Karpas-422 (cell line): ENCODE measurements at regions not wholly inside any gene's neighbourhood (a gene's known extent, or its start where the extent isn't known, plus 50 kb on each side); places are given as distances from the start of the nearest gene placed in this dataset.
"Not testable (repeated sequence)": the region's sequence is repeated elsewhere in the genome, so short reads cannot be mapped to it uniquely, and the experiment has no call there.

Source experiments
- DNase-seq: peaks from one replicate; pipeline ENCODE4 v3.0.0-alpha.2; 2015
- H2AFZ ChIP-seq: fragments of 200-600 bp; sonication (generic); 2 replicates; pipeline ENCODE4 v1.6.1; 2014; ENCODE audit warnings: antibody characterized with exemption, low read length, mixed read lengths
- H3K27ac ChIP-seq: fragments of 200-600 bp; sonication (generic); 2 replicates; pipeline ENCODE4 v1.5.1; 2014; ENCODE audit warnings: mild to moderate bottlenecking, low read length, moderate library complexity
- H3K27me3 ChIP-seq: fragments of 200-600 bp; sonication (generic); 2 replicates; pipeline ENCODE4 v1.6.1; 2014; ENCODE audit warnings: low read length, mixed read lengths
- H3K36me3 ChIP-seq: fragments of 200-600 bp; sonication (generic); 2 replicates; pipeline ENCODE4 v1.6.1; 2014; ENCODE audit warnings: low read length, mixed read lengths; ENCODE audit not compliant: insufficient read depth
- H3K4me1 ChIP-seq: fragments of 200-600 bp; sonication (generic); 2 replicates; pipeline ENCODE4 v1.6.1; 2014; ENCODE audit warnings: mild to moderate bottlenecking, low read length, mixed read lengths
- H3K4me2 ChIP-seq: fragments of 200-600 bp; sonication (generic); 2 replicates; pipeline ENCODE4 v1.6.1; 2014; ENCODE audit warnings: low read length, low read depth, mild to moderate bottlenecking; ENCODE audit not compliant: poor library complexity, severe bottlenecking
- H3K4me3 ChIP-seq: fragments of 200-600 bp; sonication (generic); 2 replicates; pipeline ENCODE4 v1.5.1; 2014; ENCODE audit warnings: mild to moderate bottlenecking, antibody characterized with exemption, low read length, mixed read lengths
- H3K79me2 ChIP-seq: fragments of 200-600 bp; sonication (generic); 2 replicates; pipeline ENCODE4 v1.6.1; 2014; ENCODE audit warnings: mild to moderate bottlenecking, low read length, mixed read lengths
- H3K9ac ChIP-seq: fragments of 200-600 bp; sonication (generic); 2 replicates; pipeline ENCODE4 v1.6.0; 2014; ENCODE audit warnings: low read length
- H3K9me2 ChIP-seq: fragments of 200-600 bp; sonication (generic), shearing (Covaris generic); replicated peaks from 2 replicates; pipeline ENCODE4 v1.6.0; 2014; ENCODE audit warnings: mild to moderate bottlenecking, low read length, moderate library complexity; ENCODE audit not compliant: insufficient read depth
- H3K9me3 ChIP-seq: fragments of 300-700, 200-600 bp; sonication (generic); 2 replicates; pipeline ENCODE4 v1.6.1; 2014; ENCODE audit warnings: low read length, mixed read lengths
- H4K20me1 ChIP-seq: fragments of 200-600 bp; sonication (generic); 2 replicates; pipeline ENCODE4 v1.6.1; 2014; ENCODE audit warnings: mild to moderate bottlenecking, antibody characterized with exemption, low read length, low read depth; ENCODE audit not compliant: insufficient read depth

GRCh38 chr2:109669731-109670130 lies 55.6 kb downstream of the SOWAHC start:
- Histone ChIP-seq H3K36me3 (no peaks in the 10 kb centered on the region), H3K4me2 (no peak overlapping the region), H3K79me2 (no peaks in the 10 kb centered on the region), H3K4me1 (no peaks in the 10 kb centered on the region), H4K20me1 (no peaks in the 10 kb centered on the region), H3K9me3 (no peaks in the 10 kb centered on the region), H3K27me3 (no peaks in the 10 kb centered on the region), H3K9me2 (no peaks in the 10 kb centered on the region), H3K4me3 (no peak overlapping the region), H3K27ac (no peak overlapping the region), H3K9ac (no peak overlapping the region), H2AFZ (no peak overlapping the region)
- no peak for DNase-seq

- no peaks in the 10 kb centered on the region for H3K9me3 ChIP-seq
- no peaks in the 10 kb centered on the region for H3K9me2 ChIP-seq
- H3K4me2 ChIP-seq = no peak overlapping the region
- H3K36me3 ChIP-seq = no peaks in the 10 kb centered on the region
- no peak for DNase-seq
- H3K27me3 ChIP-seq = no peaks in the 10 kb centered on the region
- H3K79me2 ChIP-seq = no peaks in the 10 kb centered on the region
- H3K9ac ChIP-seq = no peak overlapping the region
- no peaks in the 10 kb centered on the region for H4K20me1 ChIP-seq
- H3K4me3 ChIP-seq = no peak overlapping the region
- H2AFZ ChIP-seq = no peak overlapping the region
- H3K27ac ChIP-seq = no peak overlapping the region
- H3K4me1 ChIP-seq = no peaks in the 10 kb centered on the region
Observed at GRCh38 chr2:109670556-109671411, 56.6 kb downstream of the SOWAHC start.

- H3K4me2 ChIP-seq = no peak overlapping the region
- no peaks in the 10 kb centered on the region for H3K9me3 ChIP-seq
- no peak overlapping the region for H2AFZ ChIP-seq
Observed at GRCh38 chr2:109674894-109675534, 60.9 kb downstream of the SOWAHC start.

GRCh38 chr2:109675666-109676345 lies 61.6 kb downstream of the SOWAHC start:
- Histone ChIP-seq H3K79me2 (no peaks in the 10 kb centered on the region), H3K9ac (no peak overlapping the region), H3K4me3 (no peak overlapping the region), H3K9me3 (no peaks in the 10 kb centered on the region), H3K27ac (no peak overlapping the region), H4K20me1 (no peaks in the 10 kb centered on the region), H3K4me1 (no peaks in the 10 kb centered on the region), H3K4me2 (no peak overlapping the region), H3K27me3 (no peaks in the 10 kb centered on the region), H2AFZ (no peak overlapping the region), H3K36me3 (no peaks in the 10 kb centered on the region), H3K9me2 (no peaks in the 10 kb centered on the region)
- no peak for DNase-seq

More at GRCh38 chr2:109674894-109675534, 60.9 kb downstream of the SOWAHC start:
- no peak overlapping the region for H3K4me3 ChIP-seq
- H3K36me3 ChIP-seq = no peaks in the 10 kb centered on the region
- no peaks in the 10 kb centered on the region for H3K9me2 ChIP-seq
- H3K27ac ChIP-seq = no peak overlapping the region
- no peak for DNase-seq
- no peak overlapping the region for H3K9ac ChIP-seq
- no peaks in the 10 kb centered on the region for H4K20me1 ChIP-seq
- no peaks in the 10 kb centered on the region for H3K4me1 ChIP-seq
- no peaks in the 10 kb centered on the region for H3K27me3 ChIP-seq
- H3K79me2 ChIP-seq = no peaks in the 10 kb centered on the region

GRCh38 chr2:109676346-109676902 lies 62.3 kb downstream of the SOWAHC start:
- no peak for DNase-seq
- H3K4me2 ChIP-seq = no peak overlapping the region
- H3K9ac ChIP-seq = no peak overlapping the region

GRCh38 chr2:109677121-109677731 lies 63.1 kb downstream of the SOWAHC start:
- not testable (repeated sequence) for DNase-seq, H3K27me3 ChIP-seq, H3K4me1 ChIP-seq, H2AFZ ChIP-seq, H3K4me2 ChIP-seq, H3K9me2 ChIP-seq, H3K27ac ChIP-seq, H3K36me3 ChIP-seq, H3K79me2 ChIP-seq, H3K9ac ChIP-seq, H3K4me3 ChIP-seq, H4K20me1 ChIP-seq, H3K9me3 ChIP-seq

More at GRCh38 chr2:109676346-109676902, 62.3 kb downstream of the SOWAHC start:
- no peaks in the 10 kb centered on the region for H3K9me3 ChIP-seq
- no peak overlapping the region for H3K4me3 ChIP-seq
- no peaks in the 10 kb centered on the region for H4K20me1 ChIP-seq
- H3K36me3 ChIP-seq = no peaks in the 10 kb centered on the region
- H2AFZ ChIP-seq = no peak overlapping the region
- no peaks in the 10 kb centered on the region for H3K79me2 ChIP-seq
- no peaks in the 10 kb centered on the region for H3K4me1 ChIP-seq
- no peaks in the 10 kb centered on the region for H3K27me3 ChIP-seq
- no peak overlapping the region for H3K27ac ChIP-seq
- H3K9me2 ChIP-seq = no peaks in the 10 kb centered on the region

- Histone ChIP-seq H3K9me3 (no peaks in the 10 kb centered on the region), H3K9me2 (no peaks in the 10 kb centered on the region), H3K27ac (no peak overlapping the region), H3K79me2 (no peaks in the 10 kb centered on the region), H4K20me1 (no peaks in the 10 kb centered on the region), H3K4me1 (no peaks in the 10 kb centered on the region), H3K27me3 (no peaks in the 10 kb centered on the region), H2AFZ (no peak overlapping the region), H3K4me2 (no peak overlapping the region), H3K36me3 (no peaks in the 10 kb centered on the region), H3K4me3 (no peak overlapping the region), H3K9ac (no peak overlapping the region)
- DNase-seq = no peak
Observed at GRCh38 chr2:109677835-109678580, 63.8 kb downstream of the SOWAHC start.
